Heart left ventricle (tissue), 16 donors: ENCODE measurements at regions not wholly inside any gene's neighbourhood (a gene's known extent, or its start where the extent isn't known, plus 50 kb on each side); places are given as distances from the start of the nearest gene placed in this dataset.

Experiments
- ATAC-seq, 4 donors: fragments of 200-7000 bp; cut with Tn5 transposase; one replicate each; pipeline ENCODE4 v1.9.1; 2020 to 2022; ENCODE audit warnings: moderate library complexity in 4 of 4, mild to moderate bottlenecking in 3 of 4, moderate number of reproducible peaks in 1 of 4
- DNase-seq, 5 donors: peaks; one replicate each; pipeline ENCODE4 v3.0.0-alpha.2; 2020
- H3K27ac ChIP-seq, 12 donors: fragments of 200-600 bp; sonication (generic) in 4 of 12; one replicate each; pipeline versions ENCODE4 v1.5.0 to v1.8.0; 2016 to 2022; ENCODE audit warnings: mild to moderate bottlenecking in 2 of 12
- H3K27me3 ChIP-seq, 9 donors: fragments of 200-600 bp; sonication (generic) in 2 of 9; one replicate each; pipeline versions ENCODE4 v1.5.1 to v1.8.0; 2016 to 2022; ENCODE audit warnings: mild to moderate bottlenecking in 3 of 9
- H3K36me3 ChIP-seq, 9 donors: fragments of 200-600 bp; sonication (generic) in 2 of 9; one replicate each; pipeline versions ENCODE4 v1.5.0 to v1.8.0; 2018 to 2022; ENCODE audit warnings: mild to moderate bottlenecking in 2 of 9
- H3K4me1 ChIP-seq, 12 donors: fragments of 200-600 bp; sonication (generic) in 4 of 12; one replicate each; pipeline versions ENCODE4 v1.5.0 to v1.8.0; 2016 to 2022; ENCODE audit warnings: mild to moderate bottlenecking in 3 of 12
- H3K4me3 ChIP-seq, 12 donors: fragments of 200-600 bp; sonication (generic) in 4 of 12; one replicate each; pipeline versions ENCODE4 v1.5.0 to v1.8.0; 2017 to 2022; ENCODE audit warnings: mild to moderate bottlenecking in 9 of 12, moderate library complexity in 4 of 12
- H3K9me3 ChIP-seq, 12 donors: fragments of 200-600 bp; sonication (generic) in 4 of 12; one replicate each; pipeline versions ENCODE4 v1.5.0 to v1.8.0; 2016 to 2022; ENCODE audit warnings: mild to moderate bottlenecking in 1 of 12
- POLR2A ChIP-seq, 2 donors: fragments of 450-650 bp; IDR thresholded peaks; one replicate each; pipeline ENCODE4 v1.6.1; 2017; ENCODE audit warnings: antibody characterized with exemption in 2 of 2, mild to moderate bottlenecking in 2 of 2, moderate library complexity in 2 of 2
- WGBS, 4 donors: extraction: QIAGEN DNeasy Blood & Tissue Kit in 2 of 4; methylation state at CpG; one replicate each; pipeline versions ENCODE4 v1.1.5 to v1.1.7; 2013 to 2018; 5-methylcytosine and 5-hydroxymethylcytosine counted together
- intact Hi-C, 10 donors: fragments of 100-400 bp; cut with DNase I; formaldehyde crosslinking; loops; one replicate each; pipeline versions ENCODE4 v1.11.1 to v1.14.2; 2022
- TF ChIP-seq, protein P1 (sequence below), 12 donors: fragments of 200-600 bp; sonication (generic) in 4 of 12; IDR thresholded peaks; one replicate each; pipeline versions ENCODE4 v1.5.0 to v1.8.0; 2018 to 2022; ENCODE audit warnings: antibody characterized with exemption in 12 of 12, mild to moderate bottlenecking in 5 of 12
- donor health status: ischemic (EF 13 %, LVEDD 7.1; RV severe dilation, severe dysfunction).
- donor health status: healthy with polysubstance abuse.
- donor health status: DM: no; HTN: yes; CAD: no.
- donor health status: DM: no; HTN: no; CAD: no.
- donor health status: ischemic (EF 25% LVEDD 6.9; RV normal size, moderate dysfunction).
- donor health status: ischemic (EF 25% LVEDD 5.7; RV mildly dilated, moderate dysfunction).
- donor health status: healthy.
- donor health status: DM: yes; HTN: yes; CAD: no.
- donor health status: ischemic (EF 35%, LVEDD 5.7; RV mildly dilated, moderate dysfunction).
- donor health status: nonischemic (EF 11% LVEDD 7.7; RV severe dilation, severe dysfunction).
- donor health status: DM: yes; HTN: yes; CAD: no.
- donor health status: PGD.
- donor health status: ischemic (EF 29% LVEDD 5.4; RV normal size, mild dysfunction).
- donor health status: nonischemic (EF 23%, LVEDD 6.1; RV moderate dilation, normal function).

DNA sequence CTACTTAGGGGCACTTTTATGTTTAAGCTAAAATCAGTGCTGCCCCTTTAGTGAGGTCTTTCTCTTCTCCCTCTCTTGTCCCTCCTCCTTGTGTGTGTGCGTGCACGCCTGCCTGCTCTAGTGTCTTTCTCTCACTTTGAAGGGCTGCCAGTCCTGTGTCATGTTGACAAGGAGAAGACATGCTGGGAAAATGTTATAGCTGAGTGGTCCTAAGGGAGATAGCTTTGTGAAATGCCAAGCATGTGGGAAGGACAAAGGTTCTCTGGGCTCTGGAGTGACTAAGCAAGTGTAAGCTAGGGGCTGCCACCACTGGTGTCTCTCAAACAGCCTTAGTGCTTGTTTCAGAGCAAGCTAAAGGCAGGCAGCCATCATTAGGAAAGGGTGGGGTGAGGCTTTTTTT, 108.4 kb downstream of the EMP1 start:
- Histone ChIP-seq H3K36me3 (no peaks in the 10 kb centered on the region), H3K27me3 (peaks cover 0 to 4% (median 0%) of the 10 kb centered on the region in 9 donors), H3K27ac (no peak overlapping the region), H3K4me1 (no peaks in the 10 kb centered on the region), H3K9me3 (peaks cover 0 to 4% (median 0%) of the 10 kb centered on the region in 12 donors), H3K4me3 (no peak overlapping the region)
- DNase-seq, result no peak
- no peak for TF ChIP-seq POLR2A (IDR thresholded peaks at IDR 0.05)
- TF ChIP-seq, protein P1, sequence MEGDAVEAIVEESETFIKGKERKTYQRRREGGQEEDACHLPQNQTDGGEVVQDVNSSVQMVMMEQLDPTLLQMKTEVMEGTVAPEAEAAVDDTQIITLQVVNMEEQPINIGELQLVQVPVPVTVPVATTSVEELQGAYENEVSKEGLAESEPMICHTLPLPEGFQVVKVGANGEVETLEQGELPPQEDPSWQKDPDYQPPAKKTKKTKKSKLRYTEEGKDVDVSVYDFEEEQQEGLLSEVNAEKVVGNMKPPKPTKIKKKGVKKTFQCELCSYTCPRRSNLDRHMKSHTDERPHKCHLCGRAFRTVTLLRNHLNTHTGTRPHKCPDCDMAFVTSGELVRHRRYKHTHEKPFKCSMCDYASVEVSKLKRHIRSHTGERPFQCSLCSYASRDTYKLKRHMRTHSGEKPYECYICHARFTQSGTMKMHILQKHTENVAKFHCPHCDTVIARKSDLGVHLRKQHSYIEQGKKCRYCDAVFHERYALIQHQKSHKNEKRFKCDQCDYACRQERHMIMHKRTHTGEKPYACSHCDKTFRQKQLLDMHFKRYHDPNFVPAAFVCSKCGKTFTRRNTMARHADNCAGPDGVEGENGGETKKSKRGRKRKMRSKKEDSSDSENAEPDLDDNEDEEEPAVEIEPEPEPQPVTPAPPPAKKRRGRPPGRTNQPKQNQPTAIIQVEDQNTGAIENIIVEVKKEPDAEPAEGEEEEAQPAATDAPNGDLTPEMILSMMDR (IDR thresholded peaks at IDR 0.05), result no peak
- intact Hi-C loops, result no loop called here
- ATAC-seq, result peak in 1 of 4 donors; percentile 18
- 37 to 69% (median 51%) methylated on average over 2 of the region's 2 CpGs for WGBS, 4 donors

- ATAC-seq (no peak), DNase-seq (no peak)
- 53 to 87% (median 60%) methylated on average over 1 of the region's 1 CpG for WGBS, 4 donors
- intact Hi-C loops, result no loop called here
- Histone ChIP-seq H3K4me3 (no peak overlapping the region), H3K9me3 (peaks cover 0 to 4% (median 0%) of the 10 kb centered on the region in 12 donors), H3K27me3 (no peaks in the 10 kb centered on the region), H3K27ac (no peak overlapping the region), H3K36me3 (no peaks in the 10 kb centered on the region), H3K4me1 (no peaks in the 10 kb centered on the region)
- TF ChIP-seq, protein P1 (IDR thresholded peaks at IDR 0.05), result no peak
- no peak for TF ChIP-seq POLR2A (IDR thresholded peaks at IDR 0.05)
Observed at GRCh38 chr12:13299457-13299856, 102.9 kb downstream of the EMP1 start.

- ATAC-seq (no peak), DNase-seq (no peak)
- no peaks in the 10 kb centered on the region for H3K27me3 ChIP-seq
- intact Hi-C loops, result no loop called here
- H3K4me1 ChIP-seq, result peaks cover 0 to 6% (median 0%) of the 10 kb centered on the region in 12 donors
- H3K4me3 ChIP-seq, result no peak overlapping the region
- no peak for TF ChIP-seq POLR2A (IDR thresholded peaks at IDR 0.05)
- TF ChIP-seq, protein P1 (IDR thresholded peaks at IDR 0.05), result no peak
- no peaks in the 10 kb centered on the region for H3K9me3 ChIP-seq
- no peaks in the 10 kb centered on the region for H3K36me3 ChIP-seq
- WGBS, 4 donors, result 73 to 84% (median 78%) methylated on average over 4 of the region's 4 CpGs
- no peak overlapping the region for H3K27ac ChIP-seq
Observed at GRCh38 chr12:13293096-13293495, 96.6 kb downstream of the EMP1 start.

- intact Hi-C loops, result loop anchor here in 1 of 10 donors (10.0 kb wide), 1 partner anchor 375 kb away; no protein-coding TSS in a partner anchor
- ATAC-seq, result peak in 1 of 4 donors; percentile 49
Observed at GRCh38 chr12:13289653-13290289, 93.2 kb downstream of the EMP1 start.

More at GRCh38 chr12:13289653-13290289, 93.2 kb downstream of the EMP1 start:
- DNase-seq, result no peak
- no peak for TF ChIP-seq POLR2A (IDR thresholded peaks at IDR 0.05)
- TF ChIP-seq, protein P1 (IDR thresholded peaks at IDR 0.05), result no peak
- H3K9me3 ChIP-seq, result no peaks in the 10 kb centered on the region
- peaks cover 0 to 6% (median 0%) of the 10 kb centered on the region in 12 donors for H3K4me1 ChIP-seq
- no peaks in the 10 kb centered on the region for H3K27me3 ChIP-seq
- no peaks in the 10 kb centered on the region for H3K36me3 ChIP-seq
- H3K27ac ChIP-seq, result no peak overlapping the region
- H3K4me3 ChIP-seq, result no peak overlapping the region
